ENCODE measurements at regions not wholly inside any gene's neighbourhood (a gene's known extent, or its start where the extent isn't known, plus 50 kb on each side); places are given as distances from the start of the nearest gene placed in this dataset.
A peak's percentile ranks its signal among the peaks of the same experiment; 100 is the strongest.

DNA sequence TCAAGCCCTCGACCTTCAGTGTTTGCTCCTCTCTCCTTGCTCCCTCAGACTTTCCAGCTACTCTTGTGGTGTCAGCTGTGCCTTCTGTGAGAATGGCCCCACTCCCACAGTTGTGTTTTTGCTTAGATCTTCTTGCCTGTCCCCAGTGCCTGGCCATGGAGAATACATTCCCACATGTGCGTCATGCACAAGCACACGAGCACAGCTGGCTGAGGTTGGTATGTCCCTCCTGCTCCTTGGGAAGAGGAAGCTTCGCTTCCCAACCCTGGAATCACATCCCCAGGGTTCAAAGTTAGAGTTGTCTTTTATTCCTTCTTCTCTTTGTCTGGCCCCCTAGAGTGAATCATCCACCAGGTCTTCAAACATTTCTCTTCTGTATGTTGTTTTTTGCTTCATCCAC lies 518.6 kb downstream of the CCDC171 start:
- ChIA-PET CTCF (no interaction called here), POLR2A (no interaction called here)

DNA sequence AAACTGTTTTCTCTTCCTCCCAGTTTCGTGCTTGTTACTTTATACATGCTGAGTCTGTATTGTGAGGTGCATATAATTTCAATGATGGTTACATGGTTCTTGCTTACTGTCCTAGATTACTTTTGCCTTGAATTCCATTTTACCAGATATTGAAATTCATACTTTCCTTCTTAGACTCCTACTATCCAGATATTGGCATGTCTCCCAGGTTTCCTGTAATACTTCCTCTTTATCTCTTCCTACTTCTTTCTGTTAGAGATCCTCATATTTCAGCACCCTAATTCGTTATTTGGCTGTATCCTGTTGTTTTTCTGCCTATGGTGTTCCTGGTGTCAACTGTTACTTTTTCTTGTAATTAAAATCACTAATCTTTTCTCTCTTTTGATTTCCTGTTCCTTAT lies 522.1 kb downstream of the CCDC171 start:
- Histone ChIP-seq H3K4me1 (ENCODE audit: insufficient read depth, low read length) (no peaks in the 10 kb centered on the region), H3K9me3 (ENCODE audit: low read length) (no peaks in the 10 kb centered on the region), H3K27me3 (ENCODE audit: insufficient read depth, low read length, poor library complexity, severe bottlenecking) (no peaks in the 10 kb centered on the region), H3K36me3 (ENCODE audit: insufficient read depth, low read length) (no peaks in the 10 kb centered on the region), H3K27ac (ENCODE audit: low read depth, low read length) (no peak overlapping the region), H3K4me3 (ENCODE audit: low read length) (no peak overlapping the region)
- Mint-ChIP-seq H3K27ac (no peak overlapping the region), H3K36me3 (no peaks in the 10 kb centered on the region), H3K27me3 (no peaks in the 10 kb centered on the region), H3K9me3 (peaks cover under 1 to 10% (median 7%) of the 10 kb centered on the region in 5 donors), H3K4me3 (no peak overlapping the region), H3K4me1 (no peaks in the 10 kb centered on the region)
- ChIA-PET CTCF (no interaction called here), POLR2A (no interaction called here)
- no peak for DNase-seq

More for the DNA sequence above, 518.6 kb downstream of the CCDC171 start:
- H3K9me3 ChIP-seq (ENCODE audit: low read length), result no peaks in the 10 kb centered on the region
- H3K4me3 ChIP-seq (ENCODE audit: low read length), result no peak overlapping the region
- H3K27ac ChIP-seq (ENCODE audit: low read depth, low read length), result no peak overlapping the region
- Mint-ChIP-seq H3K27ac (no peak overlapping the region), H3K36me3 (no peaks in the 10 kb centered on the region), H3K4me3 (no peak overlapping the region), H3K9me3 (peaks cover 5 to 15% (median 8%) of the 10 kb centered on the region in 5 donors), H3K27me3 (no peaks in the 10 kb centered on the region), H3K4me1 (no peaks in the 10 kb centered on the region)
- H3K27me3 ChIP-seq (ENCODE audit: insufficient read depth, low read length, poor library complexity, severe bottlenecking), result no peaks in the 10 kb centered on the region
- no peaks in the 10 kb centered on the region for H3K4me1 ChIP-seq (ENCODE audit: insufficient read depth, low read length)
- no peak for DNase-seq
- H3K36me3 ChIP-seq (ENCODE audit: insufficient read depth, low read length), result no peaks in the 10 kb centered on the region

DNA sequence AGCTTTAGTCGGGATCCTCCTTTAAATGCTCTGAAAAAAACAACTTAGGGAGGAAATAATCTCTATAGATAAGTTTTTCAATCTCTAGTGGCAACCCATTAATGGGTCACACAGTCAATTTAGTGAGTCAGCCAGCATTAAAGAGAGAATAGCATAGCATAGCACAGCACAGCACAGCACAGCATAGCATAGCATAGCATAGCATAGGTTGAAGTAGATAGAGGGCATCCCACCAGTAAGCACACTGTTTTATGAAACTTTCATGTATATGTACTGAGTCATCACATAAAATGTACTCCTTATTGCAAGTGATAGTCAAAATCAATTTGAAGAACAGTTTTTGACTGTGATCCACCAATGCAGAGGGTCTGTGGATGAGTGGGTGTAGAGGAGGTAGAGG lies 522.9 kb downstream of the CCDC171 start:
- H3K27ac ChIP-seq (ENCODE audit: low read depth, low read length), result no peak overlapping the region
- H3K27me3 ChIP-seq (ENCODE audit: insufficient read depth, low read length, poor library complexity, severe bottlenecking), result no peaks in the 10 kb centered on the region
- no peaks in the 10 kb centered on the region for H3K36me3 ChIP-seq (ENCODE audit: insufficient read depth, low read length)
- Mint-ChIP-seq H3K4me1 (no peaks in the 10 kb centered on the region), H3K27me3 (no peaks in the 10 kb centered on the region), H3K9me3 (peaks cover 0 to 10% (median 6%) of the 10 kb centered on the region in 5 donors), H3K4me3 (no peak overlapping the region), H3K27ac (no peak overlapping the region), H3K36me3 (no peaks in the 10 kb centered on the region)
- no peaks in the 10 kb centered on the region for H3K9me3 ChIP-seq (ENCODE audit: low read length)
- no peaks in the 10 kb centered on the region for H3K4me1 ChIP-seq (ENCODE audit: insufficient read depth, low read length)
- DNase-seq, result no peak
- ChIA-PET CTCF (no interaction called here), POLR2A (no interaction called here)
- no peak overlapping the region for H3K4me3 ChIP-seq (ENCODE audit: low read length)

DNA sequence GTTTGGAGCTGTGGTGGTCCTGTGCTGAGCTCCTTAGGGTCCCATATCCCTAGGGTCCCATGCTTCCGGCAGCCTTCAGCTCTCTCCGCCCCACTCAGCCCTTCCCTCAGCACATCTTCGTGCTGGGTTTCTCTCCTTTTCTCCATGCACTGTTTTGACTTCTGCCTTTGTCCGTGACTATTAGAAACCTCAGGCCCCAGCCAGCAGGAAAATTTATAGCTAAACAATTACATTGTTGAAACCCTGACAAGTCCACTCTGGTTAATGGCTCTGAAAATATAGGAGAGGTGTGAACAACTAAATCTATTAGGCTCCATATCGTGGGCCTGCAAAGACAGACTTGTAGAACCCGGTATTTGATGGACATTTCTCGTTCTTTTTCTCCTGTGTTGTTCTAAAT lies 523.7 kb downstream of the CCDC171 start:
- ChIA-PET POLR2A (no interaction called here), CTCF (no interaction called here)
- DNase-seq, result no peak
- Histone ChIP-seq H3K36me3 (ENCODE audit: insufficient read depth, low read length) (no peaks in the 10 kb centered on the region), H3K27me3 (ENCODE audit: insufficient read depth, low read length, poor library complexity, severe bottlenecking) (no peaks in the 10 kb centered on the region), H3K27ac (ENCODE audit: low read depth, low read length) (no peak overlapping the region), H3K4me1 (ENCODE audit: insufficient read depth, low read length) (no peaks in the 10 kb centered on the region), H3K9me3 (ENCODE audit: low read length) (no peaks in the 10 kb centered on the region), H3K4me3 (ENCODE audit: low read length) (no peak overlapping the region)
- H3K27me3 Mint-ChIP-seq, result no peaks in the 10 kb centered on the region
- no peak overlapping the region for H3K4me3 Mint-ChIP-seq
- no peaks in the 10 kb centered on the region for H3K36me3 Mint-ChIP-seq
- peaks cover 0 to 9% (median 4%) of the 10 kb centered on the region in 5 donors for H3K9me3 Mint-ChIP-seq
- H3K27ac Mint-ChIP-seq, result no peak overlapping the region
- H3K4me1 Mint-ChIP-seq, result no peaks in the 10 kb centered on the region

DNA sequence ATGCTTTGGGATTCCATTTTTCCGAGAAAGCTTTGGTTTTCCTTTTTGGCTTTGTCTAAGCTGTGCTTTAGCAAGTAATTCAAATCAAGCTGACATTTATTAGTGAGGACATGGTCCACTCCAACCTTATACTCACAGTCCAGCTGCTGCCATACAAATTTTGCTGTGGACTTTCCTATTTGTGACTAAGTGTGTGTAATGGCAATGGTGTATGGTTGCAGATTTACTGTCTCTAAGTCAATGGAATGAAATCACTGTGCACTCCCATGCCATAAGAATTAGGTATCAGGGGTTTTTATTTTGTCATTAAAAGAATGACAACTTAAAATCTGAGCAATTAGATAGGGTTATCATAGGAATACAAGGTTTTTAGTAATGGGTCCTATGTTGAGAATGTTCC lies 530.0 kb downstream of the CCDC171 start:
- Mint-ChIP-seq H3K4me1 (no peaks in the 10 kb centered on the region), H3K9me3 (peaks cover 0 to 10% (median 2%) of the 10 kb centered on the region in 5 donors), H3K27me3 (peaks cover 0 to 2% of the 10 kb centered on the region in 2 donors), H3K27ac (no peak overlapping the region), H3K36me3 (no peaks in the 10 kb centered on the region), H3K4me3 (no peak overlapping the region)
- H3K9me3 ChIP-seq (ENCODE audit: low read length), result no peaks in the 10 kb centered on the region
- H3K27ac ChIP-seq (ENCODE audit: low read depth, low read length), result no peak overlapping the region
- H3K4me3 ChIP-seq (ENCODE audit: low read length), result no peak overlapping the region
- no peak for DNase-seq
- H3K4me1 ChIP-seq (ENCODE audit: insufficient read depth, low read length), result no peaks in the 10 kb centered on the region
- no peaks in the 10 kb centered on the region for H3K36me3 ChIP-seq (ENCODE audit: insufficient read depth, low read length)
- ChIA-PET CTCF (no interaction called here), POLR2A (no interaction called here)
- H3K27me3 ChIP-seq (ENCODE audit: insufficient read depth, low read length, poor library complexity, severe bottlenecking), result no peaks in the 10 kb centered on the region

DNA sequence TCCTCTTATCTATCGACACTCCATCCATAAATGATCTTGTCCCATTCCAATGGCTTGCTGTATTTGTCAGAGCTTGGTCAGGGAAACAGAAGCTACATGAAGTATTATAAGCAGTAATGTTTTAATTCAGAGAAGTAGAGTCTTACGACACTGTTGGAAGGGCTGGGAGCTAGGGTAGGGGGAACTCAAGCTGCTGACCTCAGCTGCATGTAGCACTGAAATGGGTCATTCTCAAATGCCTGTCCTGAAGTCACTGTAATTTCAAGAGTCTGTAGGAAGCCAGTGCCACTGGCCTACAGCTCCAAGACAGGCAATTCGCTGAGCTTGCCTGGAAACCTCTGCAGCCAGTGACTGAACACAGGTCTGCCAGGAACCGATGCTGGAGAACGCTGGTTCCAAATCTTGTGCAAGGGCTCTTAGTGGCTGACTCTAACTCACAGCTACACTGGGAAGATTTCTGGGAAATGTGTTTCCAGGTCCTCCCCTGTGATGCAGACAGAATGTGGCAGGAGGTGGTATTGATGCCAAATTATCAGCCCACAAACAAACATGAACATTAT lies 532.4 kb downstream of the CCDC171 start:
- H3K4me3 Mint-ChIP-seq, result no peak overlapping the region
- CTCF ChIA-PET, result no interaction called here
- H3K27ac ChIP-seq (ENCODE audit: low read depth, low read length), result no peak overlapping the region

DNA sequence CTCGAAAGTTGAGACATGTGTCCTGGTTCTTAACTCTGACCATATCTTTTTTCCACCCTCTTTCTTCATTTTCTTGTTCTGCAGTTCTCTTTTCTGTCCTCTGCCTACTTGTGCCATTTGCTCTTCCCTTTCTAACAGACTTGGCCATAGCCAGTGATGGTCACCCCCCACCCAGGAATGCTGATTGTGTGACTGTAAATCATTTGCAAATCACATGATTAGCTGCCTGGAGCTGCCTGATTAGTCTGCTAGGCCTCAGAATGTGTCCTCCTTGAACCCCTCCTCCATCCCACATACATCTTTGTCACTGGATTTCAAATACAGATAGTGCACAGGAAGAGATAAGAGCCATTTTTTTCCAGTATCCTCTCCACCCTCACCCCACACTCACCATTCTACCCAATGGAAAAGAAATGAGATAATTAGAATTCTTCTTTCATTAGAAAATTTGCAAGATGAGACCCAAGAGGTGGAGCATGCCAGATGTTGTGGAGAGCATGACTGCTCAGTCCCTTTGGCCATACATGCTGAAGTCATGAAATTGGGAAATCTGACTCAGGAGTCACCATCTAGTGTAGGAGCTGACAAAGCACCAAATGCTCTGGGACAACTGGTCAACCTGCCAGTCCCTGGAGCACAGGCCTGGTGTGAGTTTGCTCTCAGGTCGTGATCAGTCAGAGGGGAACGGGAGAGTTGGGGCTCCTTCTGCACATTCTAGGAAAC lies 538.2 kb downstream of the CCDC171 start:
- POLR2A ChIA-PET, result no interaction called here
- Mint-ChIP-seq H3K27me3 (peaks cover 0 to 2% of the 10 kb centered on the region in 2 donors), H3K27ac (no peak overlapping the region), H3K9me3 (peaks cover 0 to 26% (median 4%) of the 10 kb centered on the region in 5 donors), H3K4me1 (no peaks in the 10 kb centered on the region), H3K4me3 (no peak overlapping the region), H3K36me3 (no peaks in the 10 kb centered on the region)
- Histone ChIP-seq H3K36me3 (ENCODE audit: insufficient read depth, low read length) (no peaks in the 10 kb centered on the region), H3K4me1 (ENCODE audit: insufficient read depth, low read length) (no peaks in the 10 kb centered on the region), H3K27me3 (ENCODE audit: insufficient read depth, low read length, poor library complexity, severe bottlenecking) (no peaks in the 10 kb centered on the region), H3K9me3 (ENCODE audit: low read length) (no peaks in the 10 kb centered on the region), H3K4me3 (ENCODE audit: low read length) (no peak overlapping the region), H3K27ac (ENCODE audit: low read depth, low read length) (no peak overlapping the region)
- no peak for DNase-seq
- CTCF ChIA-PET, result no interaction called here

More for the DNA sequence above, 532.4 kb downstream of the CCDC171 start:
- Histone ChIP-seq H3K4me1 (ENCODE audit: insufficient read depth, low read length) (no peaks in the 10 kb centered on the region), H3K9me3 (ENCODE audit: low read length) (no peaks in the 10 kb centered on the region), H3K36me3 (ENCODE audit: insufficient read depth, low read length) (no peaks in the 10 kb centered on the region), H3K4me3 (ENCODE audit: low read length) (no peak overlapping the region), H3K27me3 (ENCODE audit: insufficient read depth, low read length, poor library complexity, severe bottlenecking) (no peaks in the 10 kb centered on the region)
- POLR2A ChIA-PET, result no interaction called here
- H3K27ac Mint-ChIP-seq, result no peak overlapping the region
- DNase-seq, result no peak
- no peaks in the 10 kb centered on the region for H3K4me1 Mint-ChIP-seq
- peaks cover 0 to 24% (median 2%) of the 10 kb centered on the region in 5 donors for H3K9me3 Mint-ChIP-seq
- no peaks in the 10 kb centered on the region for H3K36me3 Mint-ChIP-seq
- H3K27me3 Mint-ChIP-seq, result peaks cover 0 to 2% of the 10 kb centered on the region in 2 donors

DNA sequence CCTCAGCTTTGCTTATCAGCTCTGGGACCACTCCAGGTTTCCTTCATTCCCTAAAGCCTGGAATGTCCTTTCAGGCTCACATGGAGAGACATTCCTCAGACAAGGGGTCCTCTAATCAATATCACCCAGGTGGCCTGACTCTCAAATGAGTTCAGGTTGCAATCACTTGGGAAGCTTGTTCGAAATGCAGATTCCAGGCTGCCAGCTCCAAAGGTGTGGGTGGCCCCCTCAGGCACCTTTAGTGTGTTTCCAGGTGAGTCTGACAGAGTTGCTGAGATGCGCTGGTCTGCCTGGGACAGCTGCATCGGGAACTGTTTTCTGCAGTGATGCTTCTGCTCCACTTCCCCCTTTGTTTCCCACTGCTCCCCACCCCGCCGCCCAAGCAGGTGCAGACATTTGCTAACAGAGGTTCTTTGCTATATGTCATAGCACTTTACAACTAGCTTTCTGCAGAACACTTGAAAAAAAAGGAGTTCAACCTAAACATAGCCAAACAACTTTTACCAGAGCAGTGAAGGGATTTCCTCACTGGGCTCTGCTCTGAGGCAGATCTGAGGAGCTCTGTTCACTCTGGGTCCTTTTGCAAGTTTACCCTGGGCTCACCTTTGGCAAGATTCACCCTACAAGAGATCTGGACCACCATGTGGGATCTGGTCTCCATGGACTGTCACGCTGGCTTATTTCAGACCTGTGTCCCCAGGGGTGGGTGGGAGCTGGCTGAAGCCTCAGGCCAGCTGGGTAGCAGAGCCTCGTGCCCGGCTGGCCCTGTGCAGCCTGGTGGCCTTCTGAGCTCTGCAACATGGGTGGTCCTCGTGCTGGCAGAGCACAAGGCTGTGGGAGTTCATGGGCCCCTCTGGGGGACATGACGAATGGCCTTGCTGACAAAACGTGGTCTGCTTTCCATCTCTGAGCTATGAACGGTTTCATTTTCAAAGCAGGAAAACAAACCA lies 539.6 kb downstream of the CCDC171 start:
- no peaks in the 10 kb centered on the region for H3K36me3 Mint-ChIP-seq
- peaks cover 0 to 18% (median 2%) of the 10 kb centered on the region in 5 donors for H3K9me3 Mint-ChIP-seq
- POLR2A ChIA-PET, result no interaction called here

More for the DNA sequence above, 539.6 kb downstream of the CCDC171 start:
- no peaks in the 10 kb centered on the region for H3K27me3 Mint-ChIP-seq
- H3K9me3 ChIP-seq (ENCODE audit: low read length), result no peaks in the 10 kb centered on the region
- peak overlapping the region in 1 of 7 donors; percentile 49 for H3K4me3 Mint-ChIP-seq
- H3K4me1 Mint-ChIP-seq, result no peaks in the 10 kb centered on the region
- no peak overlapping the region for H3K27ac ChIP-seq (ENCODE audit: low read depth, low read length)
- no peaks in the 10 kb centered on the region for H3K36me3 ChIP-seq (ENCODE audit: insufficient read depth, low read length)
- no peak overlapping the region for H3K4me3 ChIP-seq (ENCODE audit: low read length)
- H3K27ac Mint-ChIP-seq, result no peak overlapping the region
- DNase-seq, result no peak
- H3K4me1 ChIP-seq (ENCODE audit: insufficient read depth, low read length), result no peaks in the 10 kb centered on the region
- CTCF ChIA-PET, result no interaction called here
- no peaks in the 10 kb centered on the region for H3K27me3 ChIP-seq (ENCODE audit: insufficient read depth, low read length, poor library complexity, severe bottlenecking)

Measured in CD8-positive, alpha-beta memory T cell (primary cell).